HG02763 (cell line): ENCODE measurements at regions not wholly inside any gene's neighbourhood (a gene's known extent, or its start where the extent isn't known, plus 50 kb on each side); places are given as distances from the start of the nearest gene placed in this dataset.

Experiments
- ATAC-seq: cut with Tn5 transposase; IDR thresholded peaks from one replicate; pipeline ENCODE4 v1.9.1; 2021; ENCODE audit warnings: mild to moderate bottlenecking, moderate library complexity; ENCODE audit not compliant: unreplicated experiment

- ATAC-seq = no peak
Measured at GRCh38 chr5:29995154-29995553, 1198.3 kb upstream of the CDH6 start.

- no peak for ATAC-seq
Measured at GRCh38 chr5:29994519-29994918, 1199.0 kb upstream of the CDH6 start.

DNA sequence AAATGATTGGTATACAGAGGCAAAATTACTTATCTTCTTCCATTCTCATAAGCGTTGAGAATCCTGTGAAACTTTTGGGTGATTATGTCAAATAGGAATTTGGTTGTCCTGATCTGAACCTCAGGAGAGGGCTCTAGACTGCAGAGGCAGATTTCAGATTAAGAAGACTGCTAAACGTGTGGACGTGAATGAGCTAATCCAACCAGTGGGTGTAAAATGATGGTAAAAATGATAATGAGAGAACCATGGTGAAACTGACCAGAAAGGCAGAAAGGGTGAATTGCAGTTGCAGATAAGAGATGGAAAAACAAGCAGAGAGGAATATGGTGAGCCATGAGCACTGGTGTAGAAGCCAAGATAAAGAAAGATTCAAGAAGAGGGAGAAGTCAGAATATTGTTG, 1200.2 kb upstream of the CDH6 start:
- ATAC-seq = no peak

DNA sequence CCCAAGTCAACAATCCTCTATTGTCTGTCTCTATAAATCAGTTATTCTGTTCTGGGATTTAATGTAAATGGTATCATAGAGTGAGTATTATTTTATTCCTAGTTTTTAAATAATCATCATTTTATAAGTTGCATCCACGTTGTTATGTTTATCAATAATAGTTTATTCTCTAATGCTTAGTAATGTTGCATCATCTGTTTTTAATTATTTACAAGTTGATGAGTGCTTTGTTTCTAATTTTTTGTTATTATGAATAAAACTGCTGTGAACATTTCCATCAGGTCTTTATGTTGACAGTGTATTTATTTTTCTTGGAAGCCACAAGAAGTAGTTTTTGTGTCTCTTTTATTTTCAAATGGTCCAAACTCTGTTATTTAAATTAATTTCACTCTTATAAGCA, 1201.2 kb upstream of the CDH6 start:
- ATAC-seq = no peak

DNA sequence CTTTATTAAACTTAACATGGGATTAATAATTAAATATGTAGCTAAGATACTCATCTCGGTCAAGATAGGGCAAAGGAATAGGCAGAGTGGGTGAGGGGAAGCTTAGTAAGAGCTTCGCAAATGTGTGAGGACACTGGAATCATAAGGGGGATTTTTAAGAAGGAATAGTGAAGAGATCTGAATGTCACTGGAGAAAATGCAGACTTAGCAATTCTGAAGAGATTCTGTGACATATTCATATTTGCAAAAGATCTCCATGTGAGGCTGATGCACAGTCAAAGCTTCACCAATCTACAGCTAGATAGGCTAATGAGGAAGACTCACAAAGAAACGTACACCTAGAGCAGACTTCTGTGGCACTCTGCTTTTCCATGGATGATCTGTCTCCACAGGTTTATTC, 1202.8 kb upstream of the CDH6 start:
- ATAC-seq = no peak

- no peak for ATAC-seq
Measured at GRCh38 chr5:29984156-29984540, 1209.3 kb upstream of the CDH6 start.

DNA sequence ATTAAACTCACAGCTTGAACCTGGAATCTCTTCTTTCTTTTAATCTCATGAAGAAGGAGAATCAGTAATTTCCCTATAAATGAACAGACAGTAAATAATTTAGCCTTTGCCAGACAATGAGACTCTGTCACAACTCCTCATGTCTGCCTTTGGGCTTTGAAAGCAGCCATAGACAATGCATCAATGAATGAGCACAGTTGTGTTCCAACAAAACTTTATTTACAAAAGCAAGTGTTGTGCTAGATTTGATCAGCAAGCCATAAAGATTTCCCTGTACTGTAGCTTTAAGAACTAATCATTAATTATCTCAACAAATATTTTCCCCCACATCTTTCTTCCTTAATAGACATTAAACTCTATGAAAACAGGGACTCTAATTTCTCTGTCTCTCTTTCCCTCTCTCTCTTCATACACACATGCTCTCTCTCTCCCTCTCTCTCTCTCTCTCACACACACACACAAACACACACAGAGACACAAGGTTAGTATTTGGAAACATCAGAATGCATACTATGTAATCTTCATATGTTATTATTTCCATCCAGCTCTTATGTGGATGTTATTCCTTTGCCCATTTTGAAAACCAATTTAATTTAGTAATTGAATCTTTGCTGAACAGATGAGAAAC, 1209.8 kb upstream of the CDH6 start:
- no peak for ATAC-seq

- no peak for ATAC-seq
Measured at GRCh38 chr5:29982457-29982856, 1211.0 kb upstream of the CDH6 start.

DNA sequence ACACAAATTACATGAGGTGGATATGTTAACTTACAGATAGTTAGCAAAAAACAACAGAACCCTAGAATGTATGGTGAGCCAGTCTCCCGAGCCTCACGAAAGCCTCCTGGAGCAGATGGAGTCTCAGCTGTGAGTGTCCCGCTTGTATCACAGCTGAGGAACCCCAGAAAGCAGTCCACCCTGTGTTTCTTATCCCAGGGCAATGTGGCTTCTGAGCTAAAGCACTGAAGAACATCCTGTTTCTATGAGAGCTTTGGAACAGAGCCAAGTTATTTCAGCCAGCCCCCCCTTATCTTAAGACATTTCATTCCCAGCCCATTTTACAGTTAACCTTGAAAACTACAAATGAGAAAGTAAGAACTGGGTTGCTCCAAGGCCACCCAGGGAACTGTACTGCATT, 1220.9 kb upstream of the CDH6 start:
- no peak for ATAC-seq

DNA sequence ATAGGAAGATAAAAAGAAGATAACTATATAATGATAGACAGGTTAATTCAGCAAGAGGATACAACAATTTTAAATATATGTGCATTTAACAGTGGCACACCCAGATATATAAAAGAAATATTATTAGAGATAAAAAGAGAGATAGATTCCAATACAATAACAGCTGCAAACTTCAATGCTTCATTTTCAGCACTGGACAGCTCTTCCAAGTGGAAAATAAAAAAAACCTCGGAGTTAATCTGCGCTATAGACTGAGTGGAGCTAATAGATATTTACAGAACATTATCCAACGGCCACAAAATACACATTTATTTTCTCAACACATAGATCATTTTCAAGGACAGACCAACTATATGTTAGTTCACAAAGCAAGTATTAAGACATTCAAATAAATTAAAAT, 1229.5 kb upstream of the CDH6 start:
- ATAC-seq = no peak

DNA sequence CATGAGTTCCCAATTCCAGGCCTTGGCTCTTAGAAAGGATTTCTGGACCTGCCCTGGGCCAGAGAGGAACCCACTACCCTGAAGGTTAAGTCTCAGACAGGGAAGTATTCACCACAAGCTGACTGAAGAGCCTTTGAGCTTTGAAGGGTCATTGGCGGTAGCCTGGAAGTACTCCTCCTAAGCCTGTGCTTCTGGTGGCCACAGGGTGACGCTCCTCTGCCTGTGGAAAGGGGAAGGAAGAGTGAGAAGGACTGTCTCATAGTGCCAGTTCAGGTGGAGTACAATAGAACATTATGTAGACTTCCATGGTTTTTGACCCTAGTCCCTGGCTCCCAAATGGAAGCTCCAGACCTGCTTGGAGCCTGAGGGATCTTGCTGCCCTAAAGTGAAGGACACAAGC, 1233.2 kb upstream of the CDH6 start:
- ATAC-seq = no peak

- no peak for ATAC-seq
Measured at GRCh38 chr5:29950416-29951145, 1242.9 kb upstream of the CDH6 start.

DNA sequence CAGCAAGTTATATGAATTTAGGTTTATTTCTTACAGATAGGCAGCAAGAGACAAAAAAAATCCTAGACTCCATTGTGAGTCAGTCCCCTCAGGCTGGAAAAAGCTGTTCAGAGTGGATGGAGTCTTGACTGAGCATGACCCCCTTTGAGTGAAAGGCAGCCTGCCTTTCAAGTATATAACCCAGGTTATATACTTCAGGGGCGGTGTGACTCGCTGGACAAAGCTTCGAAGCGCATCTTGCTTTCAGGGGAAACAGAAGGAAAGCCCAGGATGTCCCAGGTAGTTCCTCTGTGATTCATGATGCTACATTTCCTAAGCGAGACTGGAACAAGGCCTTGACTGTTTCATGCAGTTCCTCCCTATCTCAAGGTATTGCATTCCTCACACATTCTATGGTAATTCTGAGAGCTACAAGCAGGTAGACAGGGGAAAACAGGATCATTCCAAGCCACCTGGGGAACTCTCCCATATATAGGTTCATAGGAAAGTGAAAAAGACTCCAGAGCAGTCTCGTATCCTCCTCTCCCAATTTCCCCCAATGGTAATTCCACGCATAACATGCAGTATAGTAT, 1244.1 kb upstream of the CDH6 start:
- no peak for ATAC-seq

DNA sequence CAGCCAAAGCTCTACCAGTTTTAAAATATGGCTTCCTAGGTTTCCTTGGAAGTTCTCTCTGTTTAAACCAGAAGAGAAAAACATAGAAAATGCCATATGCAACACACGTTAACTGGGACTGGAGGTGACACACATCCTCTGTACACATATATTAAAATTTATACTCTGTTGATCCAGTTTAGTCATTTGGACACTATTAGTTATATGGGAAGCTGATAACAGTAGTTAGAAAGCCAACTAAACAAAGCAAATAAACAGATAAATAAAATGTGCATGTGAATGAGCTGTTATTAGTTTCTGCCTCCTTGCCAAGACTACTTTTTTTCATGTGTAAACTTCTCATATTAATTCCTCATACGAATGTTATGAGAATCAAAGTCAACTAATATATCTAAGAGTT, 1249.2 kb upstream of the CDH6 start:
- no peak for ATAC-seq

DNA sequence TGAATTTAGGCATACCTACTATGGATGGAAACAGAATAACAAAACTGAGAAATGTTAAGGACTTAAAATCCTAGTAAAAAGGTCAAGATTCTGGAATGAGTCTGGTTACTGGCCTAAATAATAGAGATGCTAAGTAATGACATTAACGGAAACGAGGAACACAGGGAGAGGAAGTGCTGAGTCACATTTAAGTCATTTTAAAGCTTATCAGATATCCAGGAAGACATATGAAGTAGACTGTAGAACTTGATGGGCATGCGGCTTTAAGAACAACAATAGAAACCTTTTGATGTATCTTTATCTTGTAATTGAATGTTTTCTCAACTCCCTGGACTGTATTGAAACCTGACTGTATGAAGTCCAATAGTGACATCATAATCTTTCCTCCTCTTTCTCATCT, 1251.4 kb upstream of the CDH6 start:
- no peak for ATAC-seq

GRCh38 chr5:29939988-29940387, 1253.5 kb upstream of the CDH6 start:
- ATAC-seq = no peak

DNA sequence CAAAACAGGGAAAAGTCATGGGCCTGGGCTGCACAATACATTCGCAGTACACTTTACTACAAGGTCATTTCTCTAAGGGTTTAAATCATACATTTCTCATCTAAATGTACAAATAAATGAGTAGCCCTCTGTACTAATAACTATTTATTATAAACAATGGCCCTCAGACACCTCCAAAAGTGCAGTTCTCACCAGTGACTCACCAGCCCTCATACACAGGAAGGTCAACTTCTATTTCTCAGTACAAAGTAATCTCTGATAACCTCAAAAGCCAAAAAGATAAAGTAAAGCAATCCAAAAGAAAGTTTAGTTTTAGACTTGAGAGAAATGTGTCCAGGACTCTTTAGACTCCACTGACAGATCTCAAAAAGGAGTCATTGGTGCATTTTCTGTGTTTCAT, 1258.1 kb upstream of the CDH6 start:
- no peak for ATAC-seq

GRCh38 chr5:29930316-29930715, 1263.2 kb upstream of the CDH6 start:
- ATAC-seq = no peak

DNA sequence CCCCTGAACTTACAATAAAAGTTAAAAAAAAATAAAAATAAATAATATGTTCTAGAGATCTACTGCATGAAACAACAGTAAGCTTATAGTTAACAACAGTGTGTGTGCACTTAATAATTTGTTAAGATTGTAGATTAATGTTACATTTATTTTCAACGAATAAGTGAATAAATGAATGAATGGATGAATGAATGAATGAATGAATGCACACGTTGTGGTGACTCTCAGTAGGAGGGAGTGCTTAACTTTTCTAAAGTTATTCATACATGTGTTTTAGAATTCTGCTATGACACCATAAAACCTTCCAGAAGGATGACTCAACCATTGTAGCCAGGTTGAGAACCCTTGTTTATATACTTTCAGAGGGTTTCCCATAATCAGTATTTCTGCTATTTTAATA, 1269.4 kb upstream of the CDH6 start:
- ATAC-seq = no peak

GRCh38 chr5:29905626-29906353, 1287.7 kb upstream of the CDH6 start:
- no peak for ATAC-seq

DNA sequence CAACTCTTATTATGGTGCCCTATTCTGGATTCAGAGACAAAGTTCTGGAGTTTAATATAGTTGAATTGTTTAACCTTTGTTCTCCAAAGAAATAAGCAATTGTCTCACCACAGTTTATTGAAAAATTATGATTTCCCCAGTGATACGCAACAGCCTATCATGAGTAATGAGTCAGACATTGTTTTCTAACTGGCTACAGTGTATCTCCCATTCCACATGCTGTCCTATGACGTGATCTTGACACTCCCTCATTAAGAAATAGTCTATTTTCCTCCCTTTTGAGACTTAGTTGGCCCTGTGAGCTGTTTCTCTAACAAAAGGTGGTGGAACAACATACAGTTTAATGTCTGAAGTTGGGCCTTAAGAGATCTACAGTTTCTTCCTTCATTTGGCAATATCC, 1290.6 kb upstream of the CDH6 start:
- no peak for ATAC-seq

- no peak for ATAC-seq
Measured at GRCh38 chr5:29899583-29899982, 1293.9 kb upstream of the CDH6 start.
